GM19468 (cell line): ENCODE measurements at regions not wholly inside any gene's neighbourhood (a gene's known extent, or its start where the extent isn't known, plus 50 kb on each side); places are given as distances from the start of the nearest gene placed in this dataset.

Experiments used
- ATAC-seq: cut with Tn5 transposase; IDR thresholded peaks from one replicate; pipeline ENCODE4 v1.9.1; 2021; ENCODE audit warnings: mild to moderate bottlenecking, moderate library complexity, moderate number of reproducible peaks; ENCODE audit not compliant: unreplicated experiment; ENCODE audit errors: extremely low read depth

DNA sequence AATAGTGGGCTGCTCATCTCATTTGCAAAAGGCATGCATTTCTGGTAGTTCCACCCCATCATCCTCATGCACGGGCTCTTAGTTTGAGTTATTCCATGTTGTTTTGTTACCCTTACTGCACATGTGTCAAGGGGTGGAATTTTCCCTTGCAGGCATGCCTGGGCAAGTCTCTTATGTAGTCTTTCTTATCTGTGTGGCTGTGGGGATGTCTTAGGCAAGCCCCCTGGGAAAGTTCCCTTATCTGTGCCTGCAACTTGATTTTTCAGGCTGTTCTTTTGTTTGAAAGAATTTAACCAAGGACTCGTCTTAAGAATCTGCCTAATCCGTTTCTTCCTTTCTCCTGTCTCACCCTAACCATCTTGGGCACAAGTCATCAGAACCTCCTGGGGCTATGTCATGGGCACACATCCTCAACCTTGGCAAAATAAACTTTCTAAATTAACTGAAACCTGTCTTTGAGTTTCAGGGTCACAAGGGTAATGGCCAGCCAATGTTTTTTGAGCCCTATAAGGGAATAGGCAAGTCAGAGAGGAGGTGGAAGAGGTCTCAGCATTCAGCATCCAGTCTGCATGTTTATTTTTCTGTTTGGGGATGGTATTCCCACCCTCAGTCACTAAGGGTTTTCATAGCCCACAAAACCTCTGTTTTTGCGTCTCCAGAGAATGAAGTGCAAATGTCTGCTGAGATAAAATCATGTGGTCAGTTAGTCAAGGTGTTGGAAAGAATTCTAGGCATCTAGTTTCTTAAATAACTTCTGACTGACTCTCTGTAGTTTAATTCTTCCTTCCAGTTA lies 579.7 kb downstream of the PLA2G4A start:
- ATAC-seq, result no peak

DNA sequence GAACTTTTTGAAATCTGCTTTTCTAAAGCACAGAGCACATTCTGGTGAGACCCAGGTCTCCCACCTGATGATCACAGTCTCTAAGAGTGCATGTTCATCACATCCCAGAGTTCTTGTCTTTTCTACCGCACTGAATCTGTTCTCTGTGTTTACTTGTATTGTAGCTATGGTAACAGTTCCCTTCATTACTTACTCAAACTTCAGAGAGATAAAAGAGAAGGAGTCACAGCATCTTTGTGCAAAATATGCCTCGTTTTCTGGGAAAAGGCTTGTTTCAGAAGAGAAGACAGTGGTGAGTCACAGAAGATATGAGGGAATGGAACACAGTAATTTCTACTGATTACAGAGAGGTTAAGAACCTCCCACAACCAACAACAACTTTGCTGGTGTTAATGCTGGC lies 580.6 kb downstream of the PLA2G4A start:
- ATAC-seq, result no peak

DNA sequence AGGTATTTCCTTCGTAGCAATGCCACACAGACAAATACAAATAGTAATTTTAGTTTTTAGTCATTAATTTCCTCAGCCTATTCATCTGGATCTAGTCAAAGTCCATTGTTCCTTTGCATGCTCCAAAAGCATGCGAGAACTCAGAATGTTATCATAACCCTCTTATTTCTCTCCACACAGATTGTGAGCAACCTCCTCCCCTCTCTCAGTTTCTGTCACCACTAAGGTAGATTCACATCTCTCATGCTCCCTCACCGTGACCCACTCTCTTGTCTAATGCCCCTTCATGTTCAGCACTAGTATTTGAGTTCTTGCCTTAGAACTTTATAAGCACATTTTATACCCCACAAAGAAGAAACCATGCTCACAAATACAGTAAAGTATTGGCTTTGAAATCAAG lies 582.4 kb downstream of the PLA2G4A start:
- ATAC-seq, result no peak

DNA sequence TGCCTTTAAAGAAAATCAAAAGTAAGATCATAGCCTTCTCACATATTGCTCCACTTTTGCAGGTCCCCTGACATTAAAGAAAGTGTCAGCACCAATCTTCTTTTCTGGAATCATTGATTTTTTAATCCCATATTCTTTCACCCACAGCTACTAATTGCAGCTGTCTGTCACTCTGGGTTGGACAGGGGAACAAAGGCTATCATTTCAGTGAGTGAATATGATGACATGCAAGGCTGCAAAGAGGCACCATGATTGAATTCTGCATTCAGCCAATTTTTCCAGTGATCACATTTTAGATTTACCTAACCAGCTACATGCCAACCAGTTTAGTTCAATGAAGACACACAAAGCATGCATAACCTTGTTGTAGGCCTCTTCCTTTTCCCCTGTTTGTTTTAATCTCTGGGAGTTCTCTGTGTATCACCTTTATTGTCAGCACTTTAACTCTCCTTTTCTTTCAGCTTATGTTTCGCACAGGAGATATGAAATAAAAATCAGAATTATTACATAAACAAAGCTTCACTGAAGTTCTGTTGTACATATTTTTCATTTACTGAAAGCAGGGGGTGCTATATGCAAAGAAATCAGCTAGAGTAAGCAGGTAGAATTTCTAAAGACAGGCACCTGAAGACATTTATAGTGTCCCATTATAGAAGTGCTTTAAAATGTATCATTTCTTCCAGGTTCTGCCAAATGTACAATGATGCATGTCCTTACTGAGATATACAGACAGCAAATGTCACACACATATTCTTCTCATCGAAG lies 584.8 kb downstream of the PLA2G4A start:
- no peak for ATAC-seq

DNA sequence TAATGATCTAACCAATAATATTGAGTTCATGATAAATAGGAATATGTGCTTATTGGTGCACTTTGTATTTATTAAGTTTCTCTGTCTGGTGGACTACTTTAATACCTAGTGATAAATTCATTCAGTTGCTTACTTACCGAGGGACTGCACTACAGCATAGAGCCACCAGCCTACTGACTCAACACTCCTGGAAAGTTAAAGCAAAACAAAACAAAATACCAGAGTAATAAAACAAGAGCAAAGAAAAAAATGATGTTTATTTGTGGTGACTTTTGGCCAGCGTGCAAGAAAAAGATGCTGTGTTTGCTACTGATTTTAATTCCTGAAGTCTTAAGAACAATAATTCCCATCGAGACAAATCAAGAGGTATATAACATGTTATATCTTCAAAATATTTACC lies 586.3 kb downstream of the PLA2G4A start:
- ATAC-seq, result no peak

- no peak for ATAC-seq
Observed at GRCh38 chr1:187417520-187417919, 588.8 kb downstream of the PLA2G4A start.

GRCh38 chr1:187433598-187433997 lies 604.8 kb downstream of the PLA2G4A start:
- no peak for ATAC-seq

DNA sequence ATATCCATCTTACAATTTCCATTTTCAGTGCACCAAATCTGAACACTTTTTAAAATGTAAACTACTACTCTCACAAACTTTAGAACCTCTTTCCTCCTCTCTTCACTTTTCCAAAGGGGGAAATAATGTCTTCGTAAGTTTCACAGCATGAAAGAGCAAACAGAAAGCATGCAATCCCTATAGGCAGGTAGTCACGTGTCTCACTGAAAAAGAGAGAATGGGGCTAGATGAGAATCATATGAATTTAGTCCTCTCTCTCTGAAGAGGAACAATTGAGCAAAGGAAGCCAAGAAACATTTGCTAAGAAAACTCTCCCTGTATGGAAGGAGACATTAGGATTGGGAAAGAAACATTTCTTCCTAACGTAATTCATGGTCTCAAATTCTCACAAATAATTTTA lies 613.9 kb downstream of the PLA2G4A start:
- ATAC-seq, result no peak

DNA sequence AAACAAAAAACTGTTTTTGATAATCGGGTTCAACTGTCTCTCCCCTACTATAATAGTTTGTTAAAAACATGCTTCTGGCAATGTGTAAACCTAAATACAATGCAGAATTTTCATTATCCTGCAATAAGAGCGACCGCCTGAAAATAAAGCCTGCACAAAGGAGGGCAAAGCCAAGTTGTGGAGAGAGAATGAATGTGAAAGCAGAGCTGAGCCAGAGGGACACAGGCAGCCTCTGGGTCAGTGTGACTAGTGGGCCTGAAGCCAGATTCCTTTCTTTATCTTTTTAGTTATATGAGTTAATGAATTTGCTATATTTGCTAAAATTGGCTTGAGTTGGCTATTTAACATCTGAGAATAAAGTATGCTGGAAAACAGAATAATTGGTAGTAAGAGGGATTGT lies 615.2 kb downstream of the PLA2G4A start:
- no peak for ATAC-seq

DNA sequence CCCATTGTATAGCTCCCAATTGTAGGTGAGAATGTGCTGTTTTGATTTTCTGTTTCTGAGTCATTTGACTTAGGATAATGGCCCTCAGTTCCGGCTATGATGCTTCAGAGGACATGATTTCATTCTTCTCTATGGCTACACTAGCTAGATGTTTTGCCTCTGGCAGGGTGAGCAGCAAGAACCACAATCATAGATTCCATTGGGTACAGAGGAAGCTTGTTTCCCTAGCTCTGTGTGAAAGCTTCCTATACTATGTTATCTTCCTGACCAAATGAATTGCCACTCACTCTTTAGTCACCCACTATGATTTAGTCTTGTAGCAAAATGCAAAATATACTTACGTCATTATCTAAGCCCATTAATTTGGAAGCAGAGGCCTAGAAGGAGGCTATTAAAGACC lies 616.3 kb downstream of the PLA2G4A start:
- no peak for ATAC-seq

DNA sequence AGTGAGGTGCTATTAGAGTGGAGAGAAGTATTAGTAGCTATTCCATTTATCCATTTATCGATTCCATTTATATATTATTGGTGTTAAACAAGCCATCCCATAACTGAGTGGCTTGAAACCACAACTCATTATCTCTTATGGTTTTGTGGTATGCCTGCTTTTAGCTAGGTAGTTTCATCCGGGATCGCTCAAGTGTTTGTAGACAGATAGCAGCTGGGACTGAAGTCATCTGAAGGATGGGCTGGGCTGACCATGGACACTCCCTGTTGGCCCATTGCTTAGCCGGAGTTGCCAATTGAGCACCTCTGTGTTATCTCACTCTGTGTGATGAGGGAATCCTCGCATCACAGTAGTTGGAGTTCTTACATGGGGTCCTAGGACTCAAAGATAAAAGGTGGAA lies 622.5 kb downstream of the PLA2G4A start:
- ATAC-seq, result no peak

- no peak for ATAC-seq
Observed at GRCh38 chr1:187454010-187454409, 625.3 kb downstream of the PLA2G4A start.

DNA sequence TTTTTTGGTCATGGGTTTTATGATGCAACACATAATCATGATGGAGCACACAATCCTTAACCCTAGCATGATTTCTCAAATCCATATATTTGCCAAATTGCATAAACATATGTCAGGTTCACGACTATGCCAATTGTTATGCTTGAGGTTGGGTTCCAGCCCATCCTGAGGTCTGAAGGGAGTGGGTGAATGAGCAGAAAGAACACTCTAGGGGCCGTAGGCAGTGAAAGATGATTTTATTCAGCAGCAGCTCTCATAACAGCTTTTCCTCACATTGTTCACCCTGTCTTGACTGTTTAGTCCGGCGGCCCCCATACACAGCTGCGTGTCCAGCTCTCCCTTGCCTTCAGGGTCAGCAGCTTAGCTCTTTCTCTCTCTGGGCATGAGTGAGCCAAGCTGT lies 627.7 kb downstream of the PLA2G4A start:
- ATAC-seq, result no peak

DNA sequence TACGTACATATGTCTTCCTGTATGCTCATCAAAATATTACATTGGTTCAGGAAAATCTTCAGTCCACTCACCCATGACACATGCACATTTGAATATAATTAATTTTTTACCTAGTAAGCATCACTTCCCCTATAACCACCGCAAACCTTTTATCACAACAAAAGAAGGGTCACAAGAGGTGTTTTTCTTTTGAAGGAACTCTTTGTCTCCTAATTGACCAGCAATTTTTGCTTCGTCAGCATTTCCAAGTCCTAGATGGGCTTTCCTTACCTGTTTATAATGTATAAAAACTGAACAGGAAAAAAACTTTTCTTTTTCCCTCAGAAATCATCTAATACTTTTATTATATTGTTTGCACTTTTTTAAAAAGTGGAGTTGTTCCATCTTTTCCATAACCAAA lies 631.3 kb downstream of the PLA2G4A start:
- no peak for ATAC-seq

DNA sequence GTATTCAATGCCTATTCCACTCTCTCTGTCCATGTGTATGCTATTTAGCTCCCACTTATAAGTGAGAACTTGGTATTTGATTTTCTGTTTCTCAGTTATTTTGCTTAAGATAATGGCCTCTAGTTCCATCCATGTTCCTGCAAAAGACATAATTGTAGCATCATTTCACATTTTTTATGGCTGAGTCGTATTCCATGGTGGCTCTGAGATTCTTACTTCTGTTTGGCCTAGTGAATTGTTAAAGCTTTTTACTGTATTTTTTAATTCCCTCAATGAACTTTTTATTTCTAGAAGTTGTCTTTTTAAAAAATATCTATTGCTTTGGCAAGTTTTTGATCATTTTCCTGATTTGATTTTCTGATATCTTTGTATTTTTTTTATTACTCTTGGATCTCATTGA lies 635.6 kb downstream of the PLA2G4A start:
- no peak for ATAC-seq

GRCh38 chr1:187465441-187465840 lies 636.7 kb downstream of the PLA2G4A start:
- ATAC-seq, result no peak

GRCh38 chr1:187469836-187470235 lies 641.1 kb downstream of the PLA2G4A start:
- ATAC-seq, result no peak

DNA sequence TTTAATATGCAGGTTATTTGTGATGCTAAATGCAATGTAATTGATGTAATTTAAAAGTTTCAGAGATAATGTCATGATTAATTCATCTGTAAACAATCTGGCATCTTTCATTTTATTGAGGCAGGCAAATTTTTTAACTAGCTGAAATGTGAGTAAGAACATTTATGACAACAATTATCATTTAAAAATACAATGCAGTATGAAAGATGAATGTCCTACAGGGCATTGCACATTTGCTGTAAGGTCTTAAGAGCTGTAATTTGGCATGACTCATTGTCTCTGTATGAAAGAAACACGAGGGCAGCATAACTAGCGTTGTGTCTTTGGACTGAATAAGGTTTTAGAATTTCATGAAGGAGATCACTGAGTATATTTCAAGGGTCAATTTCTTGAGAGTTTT lies 642.8 kb downstream of the PLA2G4A start:
- ATAC-seq, result no peak

DNA sequence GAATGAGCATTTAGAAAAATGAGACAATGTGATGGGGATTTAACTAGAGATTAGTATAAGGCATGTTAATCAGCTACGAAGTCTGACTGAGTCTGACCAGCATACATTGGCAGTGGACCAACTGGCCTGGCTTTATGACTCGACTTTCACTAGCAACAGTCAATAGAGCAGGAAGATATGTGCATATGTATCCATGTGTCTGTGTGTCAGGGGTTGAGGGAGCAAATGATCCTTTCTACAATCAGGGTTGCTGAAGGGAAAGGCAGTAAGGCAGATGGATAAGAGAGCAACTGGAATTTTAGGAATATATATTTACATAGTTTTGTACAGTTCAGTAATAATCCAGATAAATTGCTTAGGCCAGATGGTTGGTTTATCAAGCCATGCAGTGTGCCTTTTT lies 645.6 kb downstream of the PLA2G4A start:
- no peak for ATAC-seq

DNA sequence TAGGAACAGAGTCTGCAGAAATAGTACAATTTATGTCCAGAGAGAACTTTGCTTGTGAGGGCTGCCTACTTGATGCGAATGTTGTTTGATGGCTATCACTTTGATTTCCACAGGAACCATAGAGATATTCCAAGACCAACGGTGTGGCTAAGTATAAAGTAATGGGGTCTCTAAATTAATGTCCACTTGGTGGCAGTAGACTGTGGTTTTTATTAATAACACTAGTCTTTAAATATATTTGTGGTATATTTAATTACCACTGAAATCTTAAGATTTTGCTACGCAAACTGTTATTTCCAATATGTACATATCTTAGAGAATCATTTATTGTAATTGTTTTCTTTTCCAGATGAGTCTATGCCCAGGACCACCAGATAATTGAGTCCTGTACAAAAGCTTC lies 647.9 kb downstream of the PLA2G4A start:
- ATAC-seq, result no peak

DNA sequence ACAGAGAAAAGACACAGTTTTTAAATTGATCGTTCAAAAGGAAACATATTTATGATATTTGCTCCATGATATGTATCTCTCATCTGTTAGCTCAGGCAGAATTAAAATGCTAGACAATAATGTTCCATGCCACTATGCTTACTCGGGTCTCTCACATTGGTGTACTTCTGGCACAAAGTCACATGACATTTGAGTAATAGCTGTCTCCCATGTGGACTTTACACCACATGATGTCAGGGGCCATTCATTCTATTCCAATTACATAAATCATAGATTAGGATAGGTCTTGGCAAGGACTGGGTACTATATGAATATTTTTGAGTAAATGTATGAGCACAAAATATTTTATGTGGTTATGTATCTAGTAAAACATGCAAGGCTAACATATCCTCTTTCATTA lies 648.4 kb downstream of the PLA2G4A start:
- ATAC-seq, result no peak

DNA sequence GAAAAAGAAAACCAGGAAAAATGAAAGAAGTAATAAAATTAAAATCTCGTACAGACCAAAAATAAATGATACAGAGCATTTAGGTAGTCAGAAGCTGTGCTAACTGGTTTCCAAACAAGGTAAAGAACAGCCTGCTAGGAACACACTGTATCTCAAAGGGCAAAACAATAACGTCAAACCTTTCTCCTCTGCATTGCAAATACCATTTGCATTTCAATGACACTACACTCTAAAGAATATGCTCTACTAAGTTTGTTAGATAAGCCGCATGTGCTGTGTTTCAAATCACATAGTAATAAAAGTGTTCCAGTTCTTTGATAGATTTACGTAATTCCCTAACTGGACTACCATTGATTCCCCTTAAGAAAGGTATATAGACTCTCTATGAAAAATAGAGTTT lies 648.8 kb downstream of the PLA2G4A start:
- no peak for ATAC-seq
